ENCODE measurements at regions not wholly inside any gene's neighbourhood (a gene's known extent, or its start where the extent isn't known, plus 50 kb on each side); places are given as distances from the start of the nearest gene placed in this dataset.

DNA sequence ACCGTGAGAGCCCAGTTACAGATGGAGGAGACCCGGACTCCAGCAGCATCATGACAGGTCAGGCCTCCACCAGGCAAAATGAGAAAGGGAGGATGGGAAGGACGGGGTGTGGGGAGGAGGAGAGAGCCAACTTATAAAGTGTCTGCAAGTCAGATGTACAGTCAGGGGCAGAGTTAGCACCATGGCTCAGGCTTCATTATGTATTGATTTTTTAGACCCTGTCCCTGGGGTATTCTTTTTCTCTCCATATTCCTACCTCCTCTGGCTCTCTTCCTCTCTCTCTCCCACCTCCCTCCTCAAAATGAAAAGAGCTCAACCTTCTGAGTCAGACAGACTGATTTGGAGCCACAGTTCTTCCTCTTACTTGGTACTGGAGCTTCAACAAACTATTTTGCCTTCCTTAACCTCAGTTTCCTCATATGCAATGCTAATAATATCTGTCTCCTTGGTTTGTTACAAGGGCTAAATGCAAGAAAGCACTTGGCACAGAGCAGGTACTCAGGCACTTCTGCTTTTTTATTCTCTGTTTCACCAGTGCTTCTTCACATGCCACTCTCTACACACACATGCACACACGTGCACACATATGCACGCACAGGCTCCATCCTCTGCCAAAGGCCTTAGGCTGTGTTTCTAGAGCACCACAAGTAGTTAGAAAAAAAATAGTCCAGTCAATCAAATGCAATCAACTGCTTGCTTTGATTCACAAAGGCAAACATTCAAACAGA lies 92.3 kb upstream of the PKDCC start:
- DNase-seq (ENCODE audit: low read depth in 4 of 4, low spot score in 3 of 4): no peak

- DNase-seq (ENCODE audit: low read depth in 4 of 4, low spot score in 3 of 4): no peak
These were observed 90.4 kb upstream of the PKDCC start for GRCh38 chr2:41957431-41957830.

DNA sequence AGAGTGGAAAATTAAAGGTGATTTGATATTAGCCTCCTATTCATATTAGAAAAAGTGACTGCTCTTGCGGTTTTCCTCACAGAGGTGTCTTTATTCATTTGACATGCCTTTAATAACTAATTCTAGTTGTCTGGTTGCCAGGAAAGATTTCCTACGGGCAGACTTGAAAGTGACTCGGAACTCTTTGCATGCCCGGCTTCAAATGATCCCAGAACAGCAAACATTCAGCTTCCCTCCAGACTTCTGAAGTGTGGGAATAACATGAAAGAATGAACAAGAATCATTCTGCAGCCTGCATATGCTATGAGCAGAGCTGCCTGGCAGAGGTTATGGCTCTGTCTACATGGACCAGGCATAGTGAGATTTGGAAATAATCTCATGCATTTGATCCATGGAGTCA lies 89.6 kb upstream of the PKDCC start:
- no peak for DNase-seq (ENCODE audit: low read depth in 4 of 4, low spot score in 3 of 4)

DNA sequence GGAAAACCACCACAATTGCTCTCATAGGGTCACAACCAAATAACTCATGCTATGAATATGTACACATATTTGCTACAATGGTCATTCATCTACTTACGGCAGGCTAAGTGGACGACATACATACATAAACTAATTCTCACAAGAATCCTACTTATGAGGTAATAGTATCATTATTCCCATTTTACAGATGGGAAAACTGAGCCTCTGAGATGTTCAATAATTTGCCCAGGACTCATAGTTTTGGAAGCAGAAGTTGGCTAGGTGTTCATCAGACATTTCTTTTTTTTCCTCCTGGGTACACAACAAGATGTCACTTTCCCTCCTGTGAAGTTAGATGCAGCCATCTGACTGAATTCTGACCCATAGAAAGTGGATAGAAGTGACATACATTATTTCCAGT lies 89.0 kb upstream of the PKDCC start:
- DNase-seq (ENCODE audit: low read depth in 4 of 4, low spot score in 3 of 4): no peak

GRCh38 chr2:41959760-41960159 lies 88.1 kb upstream of the PKDCC start:
- DNase-seq (ENCODE audit: low read depth in 4 of 4, low spot score in 3 of 4): no peak

- DNase-seq (ENCODE audit: low read depth in 4 of 4, low spot score in 3 of 4): no peak
These were observed 84.7 kb upstream of the PKDCC start for GRCh38 chr2:41962922-41963622.

DNA sequence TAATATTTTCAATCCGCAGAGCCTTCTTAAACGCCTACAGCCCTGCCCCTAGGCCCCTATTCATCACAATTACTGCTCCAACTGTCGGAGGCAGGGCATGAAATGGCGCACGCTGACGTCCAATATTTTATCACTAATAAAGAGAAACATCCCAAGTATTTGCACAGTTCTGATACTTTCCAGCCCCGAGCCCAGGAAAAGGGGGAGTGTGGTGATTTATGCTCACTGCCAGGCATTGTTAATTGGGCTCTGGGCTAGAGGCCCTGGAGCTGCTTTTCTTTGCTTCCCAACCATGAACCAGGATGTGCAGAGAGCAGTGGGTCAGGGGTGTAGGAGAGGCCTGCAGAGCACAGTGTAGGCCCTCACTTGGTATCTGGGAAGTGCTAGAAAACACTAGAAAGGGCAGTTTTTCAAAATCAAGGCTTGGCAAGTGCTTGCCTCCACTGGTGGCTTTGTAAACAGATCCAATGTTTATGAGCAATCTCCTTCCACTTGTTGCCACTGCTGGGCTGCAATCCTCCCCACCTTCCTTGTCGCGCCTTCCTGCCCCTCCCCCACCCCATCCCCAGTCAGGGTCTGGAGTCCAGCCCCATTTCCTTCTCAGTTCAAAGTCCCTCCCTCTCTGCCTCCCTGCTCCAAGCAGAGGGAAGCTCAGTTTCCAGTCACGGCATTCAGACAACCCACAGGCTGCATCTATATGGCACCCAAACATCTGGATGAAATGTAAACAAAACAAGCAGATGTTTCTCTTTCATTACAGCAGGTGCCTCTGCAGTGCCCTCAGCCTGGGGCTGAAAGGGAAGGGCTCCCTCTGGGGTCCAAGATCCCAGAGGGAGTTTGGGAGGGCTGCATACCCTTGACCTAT lies 83.9 kb upstream of the PKDCC start:
- peak; percentile 75 to 92 (median 82) for DNase-seq (ENCODE audit: low read depth in 4 of 4, low spot score in 3 of 4)

- no peak for DNase-seq (ENCODE audit: low read depth in 4 of 4, low spot score in 3 of 4)
These were observed 82.5 kb upstream of the PKDCC start for GRCh38 chr2:41965173-41965908.

GRCh38 chr2:41965909-41966295 lies 81.9 kb upstream of the PKDCC start:
- DNase-seq (ENCODE audit: low read depth in 4 of 4, low spot score in 3 of 4): no peak

DNA sequence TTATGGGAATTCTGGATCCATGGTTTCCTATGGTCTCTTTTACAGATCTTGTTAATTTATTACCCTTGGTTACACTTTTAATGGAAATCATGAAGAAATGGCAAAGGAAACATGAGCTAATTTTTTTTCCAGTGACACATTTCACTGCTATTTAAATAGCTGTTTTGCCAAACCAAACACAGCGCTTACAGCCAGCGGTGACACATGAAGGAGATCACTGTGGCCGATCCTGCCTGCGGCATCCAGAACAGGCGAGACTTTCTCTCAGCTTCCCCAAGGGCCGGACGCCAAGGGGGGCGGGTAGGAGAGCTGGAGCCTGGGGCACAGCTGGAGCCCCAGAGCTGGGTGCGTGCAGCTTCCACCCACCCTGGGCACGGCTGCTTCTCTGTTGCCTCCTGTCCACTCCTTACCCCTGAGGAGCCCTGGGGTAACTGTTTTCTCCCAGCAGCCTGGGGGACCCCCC lies 81.4 kb upstream of the PKDCC start:
- peak in 3 of 4 donors; percentile 57 to 74 (median 73) for DNase-seq (ENCODE audit: low read depth in 4 of 4, low spot score in 3 of 4)

DNA sequence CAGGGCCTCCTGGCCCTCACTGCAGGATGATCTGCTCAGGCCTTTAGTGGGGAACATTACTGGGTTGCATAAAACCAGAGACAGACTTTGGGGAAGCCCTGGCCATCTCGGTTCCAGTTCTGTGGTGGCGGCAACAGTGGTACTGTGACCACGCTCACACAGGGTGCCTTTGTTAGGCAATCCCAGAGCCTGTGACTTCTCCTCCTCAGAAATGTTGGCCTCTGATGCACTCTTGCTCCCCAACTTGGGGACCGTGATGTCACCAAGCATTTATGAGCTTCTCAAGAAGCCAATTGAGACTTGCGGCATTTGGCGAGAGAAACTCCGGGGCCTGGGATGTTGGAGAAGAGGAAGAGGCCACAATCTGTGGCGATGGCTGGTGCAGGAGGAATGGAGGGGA lies 80.9 kb upstream of the PKDCC start:
- no peak for DNase-seq (ENCODE audit: low read depth in 4 of 4, low spot score in 3 of 4)

- no peak for DNase-seq (ENCODE audit: low read depth in 4 of 4, low spot score in 3 of 4)
These were observed 80.2 kb upstream of the PKDCC start for GRCh38 chr2:41967476-41968181.

- DNase-seq (ENCODE audit: low read depth in 4 of 4, low spot score in 3 of 4): no peak
These were observed 79.6 kb upstream of the PKDCC start for GRCh38 chr2:41968182-41968578.

- no peak for DNase-seq (ENCODE audit: low read depth in 4 of 4, low spot score in 3 of 4)
These were observed 76.7 kb upstream of the PKDCC start for GRCh38 chr2:41970988-41971660.

DNA sequence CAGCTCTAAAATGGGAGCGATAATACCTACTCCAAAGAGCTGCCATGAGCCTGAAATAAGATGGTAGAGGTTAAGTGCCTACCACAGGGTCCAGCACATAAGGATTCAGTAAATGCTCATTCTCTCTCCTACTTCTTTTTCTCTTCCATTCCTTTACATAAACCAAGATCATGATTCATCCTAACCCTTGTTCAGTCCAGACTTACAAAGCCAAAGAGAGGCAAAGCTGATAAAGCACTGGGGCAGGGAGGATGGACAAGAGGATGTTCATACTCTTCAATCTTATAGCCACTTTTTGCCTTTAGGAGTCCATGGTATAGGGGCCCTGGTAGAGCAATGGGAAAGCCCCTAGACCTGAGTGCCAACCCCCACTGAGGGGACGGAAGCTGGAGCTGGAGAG lies 75.6 kb upstream of the PKDCC start:
- no peak for DNase-seq (ENCODE audit: low read depth in 4 of 4, low spot score in 3 of 4)

- DNase-seq (ENCODE audit: low read depth in 4 of 4, low spot score in 3 of 4): no peak
These were observed 75.0 kb upstream of the PKDCC start for GRCh38 chr2:41972819-41973218.

GRCh38 chr2:41973871-41974270 lies 74.0 kb upstream of the PKDCC start:
- no peak for DNase-seq (ENCODE audit: low read depth in 4 of 4, low spot score in 3 of 4)

GRCh38 chr2:41981417-41981816 lies 66.4 kb upstream of the PKDCC start:
- DNase-seq (ENCODE audit: low read depth in 4 of 4, low spot score in 3 of 4): no peak

DNA sequence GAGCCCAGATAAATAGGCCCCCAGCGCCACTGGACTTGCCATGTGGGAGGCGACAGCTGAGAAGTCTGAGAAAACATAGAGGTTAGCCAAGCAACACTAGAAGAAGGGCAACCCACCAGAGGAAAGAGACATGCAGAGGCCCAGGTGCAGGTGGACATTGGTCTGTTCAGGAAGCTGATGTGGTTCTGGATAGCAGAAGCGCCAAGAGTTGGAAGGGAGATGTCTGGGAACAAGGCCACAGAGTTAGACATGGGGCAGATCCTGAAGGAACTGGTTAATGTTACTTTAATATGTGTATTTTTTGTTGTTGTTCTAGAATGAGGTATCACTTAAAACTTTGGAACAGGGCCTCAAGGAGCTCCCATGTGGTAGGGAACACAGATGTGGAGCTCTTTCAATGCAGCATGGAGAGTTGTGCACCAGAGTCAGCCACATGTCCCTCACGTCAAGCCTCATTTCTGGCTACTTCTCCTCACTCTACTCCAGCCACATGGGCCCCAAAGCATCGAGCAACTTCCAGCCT lies 62.2 kb upstream of the PKDCC start:
- no peak for DNase-seq (ENCODE audit: low read depth in 4 of 4, low spot score in 3 of 4)
